GM21423 (cell line): ENCODE measurements at regions not wholly inside any gene's neighbourhood (a gene's known extent, or its start where the extent isn't known, plus 50 kb on each side); places are given as distances from the start of the nearest gene placed in this dataset.
"Not testable (repeated sequence)": the region's sequence is repeated elsewhere in the genome, so short reads cannot be mapped to it uniquely, and the experiment has no call there.

ENCODE experiments used
- ATAC-seq: cut with Tn5 transposase; IDR thresholded peaks from one replicate; pipeline ENCODE4 v1.9.1; 2021; ENCODE audit warnings: mild to moderate bottlenecking, moderate library complexity; ENCODE audit not compliant: unreplicated experiment

GRCh38 chr3:6242104-6242503 lies 618.8 kb upstream of the GRM7 start:
- no peak for ATAC-seq

GRCh38 chr3:6248528-6248927 lies 612.4 kb upstream of the GRM7 start:
- no peak for ATAC-seq

- ATAC-seq: no peak
These were observed 611.2 kb upstream of the GRM7 start for GRCh38 chr3:6249679-6250078.

GRCh38 chr3:6250167-6250566 lies 610.7 kb upstream of the GRM7 start:
- peak; percentile 83 for ATAC-seq

- no peak for ATAC-seq
These were observed 609.1 kb upstream of the GRM7 start for GRCh38 chr3:6251612-6252400.

- no peak for ATAC-seq
These were observed 606.4 kb upstream of the GRM7 start for GRCh38 chr3:6254490-6254889.

- ATAC-seq: no peak
These were observed 605.7 kb upstream of the GRM7 start for GRCh38 chr3:6255229-6255628.

- no peak for ATAC-seq
These were observed 600.2 kb upstream of the GRM7 start for GRCh38 chr3:6260551-6261191.

- ATAC-seq: no peak
These were observed 598.9 kb upstream of the GRM7 start for GRCh38 chr3:6262010-6262409.

GRCh38 chr3:6264036-6264435 lies 596.9 kb upstream of the GRM7 start:
- no peak for ATAC-seq

- no peak for ATAC-seq
These were observed 596.0 kb upstream of the GRM7 start for GRCh38 chr3:6264906-6265305.

- ATAC-seq: no peak
These were observed 594.8 kb upstream of the GRM7 start for GRCh38 chr3:6266135-6266534.

- ATAC-seq: no peak
These were observed 587.0 kb upstream of the GRM7 start for GRCh38 chr3:6273878-6274277.

- ATAC-seq: no peak
These were observed 579.3 kb upstream of the GRM7 start for GRCh38 chr3:6281662-6282061.

- no peak for ATAC-seq
These were observed 578.0 kb upstream of the GRM7 start for GRCh38 chr3:6282918-6283317.

- ATAC-seq: no peak
These were observed 573.6 kb upstream of the GRM7 start for GRCh38 chr3:6287088-6287875.

- ATAC-seq: no peak
These were observed 559.3 kb upstream of the GRM7 start for GRCh38 chr3:6301626-6302025.

- no peak for ATAC-seq
These were observed 545.0 kb upstream of the GRM7 start for GRCh38 chr3:6315906-6316305.

- ATAC-seq: no peak
These were observed 538.9 kb upstream of the GRM7 start for GRCh38 chr3:6321999-6322398.

- no peak for ATAC-seq
These were observed 534.1 kb upstream of the GRM7 start for GRCh38 chr3:6326771-6327170.

- not testable (repeated sequence) for ATAC-seq
These were observed 520.0 kb upstream of the GRM7 start for GRCh38 chr3:6340980-6341325.

- ATAC-seq: no peak
These were observed 509.2 kb upstream of the GRM7 start for GRCh38 chr3:6351752-6352151.
